Neural cell (in vitro differentiated cells): ENCODE measurements at regions not wholly inside any gene's neighbourhood (a gene's known extent, or its start where the extent isn't known, plus 50 kb on each side); places are given as distances from the start of the nearest gene placed in this dataset.

Source experiments
- POLR2AphosphoS5 ChIP-seq: IDR thresholded peaks from 2 replicates; pipeline ENCODE4 v1.6.1; 2012
- TF ChIP-seq, protein P1 (sequence below): fragments of 450-650 bp; IDR thresholded peaks from 2 replicates; pipeline ENCODE4 v1.5.1; 2014; ENCODE audit warnings: antibody characterized with exemption, mild to moderate bottlenecking, moderate library complexity; ENCODE audit not compliant: poor library complexity, severe bottlenecking
- TF ChIP-seq, protein P2 (sequence below): IDR thresholded peaks from 2 replicates; pipeline ENCODE4 v1.6.1; 2012; ENCODE audit warnings: borderline replicate concordance

DNA sequence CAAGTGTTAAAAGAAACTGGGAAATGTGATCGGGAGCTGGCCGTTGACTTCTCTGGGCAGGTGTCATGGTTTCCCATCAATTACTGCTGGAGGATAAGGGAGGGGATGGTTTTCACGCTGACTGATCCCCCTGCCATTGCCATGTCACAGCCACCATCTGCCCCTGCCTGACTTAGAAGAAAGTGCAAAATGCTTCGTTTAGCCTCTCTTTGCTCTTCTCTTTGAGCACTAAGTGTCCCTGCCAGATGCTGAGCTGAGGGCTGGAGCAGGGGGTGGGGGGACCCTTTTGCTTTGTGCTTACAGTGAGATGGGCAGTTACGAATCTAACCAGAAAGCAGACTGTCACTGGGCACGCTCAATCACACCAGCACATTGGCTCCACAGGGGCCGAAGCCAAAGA is 138.4 kb upstream of the ALDH1B1 start:
- TF ChIP-seq, protein P1, sequence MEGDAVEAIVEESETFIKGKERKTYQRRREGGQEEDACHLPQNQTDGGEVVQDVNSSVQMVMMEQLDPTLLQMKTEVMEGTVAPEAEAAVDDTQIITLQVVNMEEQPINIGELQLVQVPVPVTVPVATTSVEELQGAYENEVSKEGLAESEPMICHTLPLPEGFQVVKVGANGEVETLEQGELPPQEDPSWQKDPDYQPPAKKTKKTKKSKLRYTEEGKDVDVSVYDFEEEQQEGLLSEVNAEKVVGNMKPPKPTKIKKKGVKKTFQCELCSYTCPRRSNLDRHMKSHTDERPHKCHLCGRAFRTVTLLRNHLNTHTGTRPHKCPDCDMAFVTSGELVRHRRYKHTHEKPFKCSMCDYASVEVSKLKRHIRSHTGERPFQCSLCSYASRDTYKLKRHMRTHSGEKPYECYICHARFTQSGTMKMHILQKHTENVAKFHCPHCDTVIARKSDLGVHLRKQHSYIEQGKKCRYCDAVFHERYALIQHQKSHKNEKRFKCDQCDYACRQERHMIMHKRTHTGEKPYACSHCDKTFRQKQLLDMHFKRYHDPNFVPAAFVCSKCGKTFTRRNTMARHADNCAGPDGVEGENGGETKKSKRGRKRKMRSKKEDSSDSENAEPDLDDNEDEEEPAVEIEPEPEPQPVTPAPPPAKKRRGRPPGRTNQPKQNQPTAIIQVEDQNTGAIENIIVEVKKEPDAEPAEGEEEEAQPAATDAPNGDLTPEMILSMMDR: no peak
- TF ChIP-seq, protein P2, sequence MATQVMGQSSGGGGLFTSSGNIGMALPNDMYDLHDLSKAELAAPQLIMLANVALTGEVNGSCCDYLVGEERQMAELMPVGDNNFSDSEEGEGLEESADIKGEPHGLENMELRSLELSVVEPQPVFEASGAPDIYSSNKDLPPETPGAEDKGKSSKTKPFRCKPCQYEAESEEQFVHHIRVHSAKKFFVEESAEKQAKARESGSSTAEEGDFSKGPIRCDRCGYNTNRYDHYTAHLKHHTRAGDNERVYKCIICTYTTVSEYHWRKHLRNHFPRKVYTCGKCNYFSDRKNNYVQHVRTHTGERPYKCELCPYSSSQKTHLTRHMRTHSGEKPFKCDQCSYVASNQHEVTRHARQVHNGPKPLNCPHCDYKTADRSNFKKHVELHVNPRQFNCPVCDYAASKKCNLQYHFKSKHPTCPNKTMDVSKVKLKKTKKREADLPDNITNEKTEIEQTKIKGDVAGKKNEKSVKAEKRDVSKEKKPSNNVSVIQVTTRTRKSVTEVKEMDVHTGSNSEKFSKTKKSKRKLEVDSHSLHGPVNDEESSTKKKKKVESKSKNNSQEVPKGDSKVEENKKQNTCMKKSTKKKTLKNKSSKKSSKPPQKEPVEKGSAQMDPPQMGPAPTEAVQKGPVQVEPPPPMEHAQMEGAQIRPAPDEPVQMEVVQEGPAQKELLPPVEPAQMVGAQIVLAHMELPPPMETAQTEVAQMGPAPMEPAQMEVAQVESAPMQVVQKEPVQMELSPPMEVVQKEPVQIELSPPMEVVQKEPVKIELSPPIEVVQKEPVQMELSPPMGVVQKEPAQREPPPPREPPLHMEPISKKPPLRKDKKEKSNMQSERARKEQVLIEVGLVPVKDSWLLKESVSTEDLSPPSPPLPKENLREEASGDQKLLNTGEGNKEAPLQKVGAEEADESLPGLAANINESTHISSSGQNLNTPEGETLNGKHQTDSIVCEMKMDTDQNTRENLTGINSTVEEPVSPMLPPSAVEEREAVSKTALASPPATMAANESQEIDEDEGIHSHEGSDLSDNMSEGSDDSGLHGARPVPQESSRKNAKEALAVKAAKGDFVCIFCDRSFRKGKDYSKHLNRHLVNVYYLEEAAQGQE: no peak
- no peak for TF ChIP-seq POLR2AphosphoS5
